ENCODE measurements at regions not wholly inside any gene's neighbourhood (a gene's known extent, or its start where the extent isn't known, plus 50 kb on each side); places are given as distances from the start of the nearest gene placed in this dataset.

DNA sequence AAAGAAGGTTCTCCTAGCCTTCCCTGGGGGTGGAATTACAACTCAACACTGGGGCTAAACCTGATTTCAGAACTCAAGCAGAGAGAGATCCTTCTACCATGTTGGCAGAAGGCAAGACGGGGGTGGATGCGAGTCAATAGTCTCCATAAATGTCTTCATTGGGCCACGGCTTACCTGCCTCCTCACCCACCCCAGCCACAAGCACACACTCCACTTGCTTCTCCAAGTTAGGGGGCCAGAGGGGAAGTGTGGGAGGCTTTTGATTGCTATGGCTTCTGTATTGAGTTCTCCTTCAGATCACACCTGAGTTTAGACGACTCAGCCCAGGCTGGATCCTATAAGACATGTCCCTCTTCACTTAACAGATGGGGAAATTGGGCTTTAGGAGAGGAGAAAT lies 178.9 kb downstream of the UACA start:
- no peak for TF ChIP-seq POLR2AphosphoS5 (IDR thresholded peaks at IDR 0.05; ENCODE audit: low read depth)
- TF ChIP-seq, protein P1, sequence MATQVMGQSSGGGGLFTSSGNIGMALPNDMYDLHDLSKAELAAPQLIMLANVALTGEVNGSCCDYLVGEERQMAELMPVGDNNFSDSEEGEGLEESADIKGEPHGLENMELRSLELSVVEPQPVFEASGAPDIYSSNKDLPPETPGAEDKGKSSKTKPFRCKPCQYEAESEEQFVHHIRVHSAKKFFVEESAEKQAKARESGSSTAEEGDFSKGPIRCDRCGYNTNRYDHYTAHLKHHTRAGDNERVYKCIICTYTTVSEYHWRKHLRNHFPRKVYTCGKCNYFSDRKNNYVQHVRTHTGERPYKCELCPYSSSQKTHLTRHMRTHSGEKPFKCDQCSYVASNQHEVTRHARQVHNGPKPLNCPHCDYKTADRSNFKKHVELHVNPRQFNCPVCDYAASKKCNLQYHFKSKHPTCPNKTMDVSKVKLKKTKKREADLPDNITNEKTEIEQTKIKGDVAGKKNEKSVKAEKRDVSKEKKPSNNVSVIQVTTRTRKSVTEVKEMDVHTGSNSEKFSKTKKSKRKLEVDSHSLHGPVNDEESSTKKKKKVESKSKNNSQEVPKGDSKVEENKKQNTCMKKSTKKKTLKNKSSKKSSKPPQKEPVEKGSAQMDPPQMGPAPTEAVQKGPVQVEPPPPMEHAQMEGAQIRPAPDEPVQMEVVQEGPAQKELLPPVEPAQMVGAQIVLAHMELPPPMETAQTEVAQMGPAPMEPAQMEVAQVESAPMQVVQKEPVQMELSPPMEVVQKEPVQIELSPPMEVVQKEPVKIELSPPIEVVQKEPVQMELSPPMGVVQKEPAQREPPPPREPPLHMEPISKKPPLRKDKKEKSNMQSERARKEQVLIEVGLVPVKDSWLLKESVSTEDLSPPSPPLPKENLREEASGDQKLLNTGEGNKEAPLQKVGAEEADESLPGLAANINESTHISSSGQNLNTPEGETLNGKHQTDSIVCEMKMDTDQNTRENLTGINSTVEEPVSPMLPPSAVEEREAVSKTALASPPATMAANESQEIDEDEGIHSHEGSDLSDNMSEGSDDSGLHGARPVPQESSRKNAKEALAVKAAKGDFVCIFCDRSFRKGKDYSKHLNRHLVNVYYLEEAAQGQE (IDR thresholded peaks at IDR 0.05; ENCODE audit: insufficient replicate concordance, low read depth): no peak
